ENCODE measurements at regions not wholly inside any gene's neighbourhood (a gene's known extent, or its start where the extent isn't known, plus 50 kb on each side); places are given as distances from the start of the nearest gene placed in this dataset.

DNA sequence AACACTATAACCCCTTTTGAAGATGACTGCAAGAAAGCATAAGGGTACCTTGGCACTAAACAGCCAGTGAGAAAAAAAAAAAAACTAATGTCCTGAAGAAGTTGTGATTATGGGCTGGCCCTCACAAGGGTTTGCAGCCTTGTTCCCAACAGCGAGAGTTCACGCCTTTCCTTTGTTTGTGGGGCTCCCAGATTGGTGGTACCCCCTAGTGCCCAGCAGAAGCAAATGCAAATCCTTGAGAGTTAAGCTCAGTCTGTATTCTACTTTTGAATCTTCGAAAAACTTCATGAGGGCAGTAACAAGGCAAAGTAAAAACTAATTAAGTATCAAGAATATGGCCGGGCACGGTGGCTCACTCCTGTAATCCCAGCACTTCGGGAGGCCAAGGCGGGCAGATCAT, 238.9 kb upstream of the LMO3 start:
- CTCF ChIA-PET (ENCODE audit: unreplicated experiment) = no interaction called here
- POLR2A ChIA-PET = no interaction called here
- Histone ChIP-seq H3K36me3 (ENCODE audit: insufficient read depth, low read length) (no peaks in the 10 kb centered on the region), H3K4me3 (ENCODE audit: low read depth, low read length, poor library complexity, severe bottlenecking) (no peak overlapping the region), H3K4me1 (ENCODE audit: insufficient read depth, low read length, poor library complexity, severe bottlenecking) (no peaks in the 10 kb centered on the region), H3K27ac (ENCODE audit: low read depth, low read length, poor library complexity, severe bottlenecking) (no peak overlapping the region), H3K4me2 (ENCODE audit: low read length) (no peak overlapping the region), H3K79me2 (ENCODE audit: insufficient read depth, low read depth, low read length) (no peaks in the 10 kb centered on the region), H4K20me1 (ENCODE audit: insufficient read depth, low read length) (no peaks in the 10 kb centered on the region), H2AFZ (ENCODE audit: low read length) (no peak overlapping the region), H3K9me2 (ENCODE audit: insufficient read depth, low read length) (no peaks in the 10 kb centered on the region), H3K9me3 (ENCODE audit: low read length) (0 out of 2 replicates have a peak, but pooled peaks cover 5% of the 10 kb centered on the region)
- no peak for DNase-seq (ENCODE audit: low spot score)
- no TSS peak for BruUV-seq (replicated peaks)
- intact Hi-C loops (cut with micrococcal nuclease; ENCODE audit: unreplicated experiment) = no loop called here
- no peak for TF ChIP-seq EZH2phosphoT487 (IDR thresholded peaks at IDR 0.05; ENCODE audit: borderline replicate concordance, low read depth, low read length)
- TF ChIP-seq, protein P1, sequence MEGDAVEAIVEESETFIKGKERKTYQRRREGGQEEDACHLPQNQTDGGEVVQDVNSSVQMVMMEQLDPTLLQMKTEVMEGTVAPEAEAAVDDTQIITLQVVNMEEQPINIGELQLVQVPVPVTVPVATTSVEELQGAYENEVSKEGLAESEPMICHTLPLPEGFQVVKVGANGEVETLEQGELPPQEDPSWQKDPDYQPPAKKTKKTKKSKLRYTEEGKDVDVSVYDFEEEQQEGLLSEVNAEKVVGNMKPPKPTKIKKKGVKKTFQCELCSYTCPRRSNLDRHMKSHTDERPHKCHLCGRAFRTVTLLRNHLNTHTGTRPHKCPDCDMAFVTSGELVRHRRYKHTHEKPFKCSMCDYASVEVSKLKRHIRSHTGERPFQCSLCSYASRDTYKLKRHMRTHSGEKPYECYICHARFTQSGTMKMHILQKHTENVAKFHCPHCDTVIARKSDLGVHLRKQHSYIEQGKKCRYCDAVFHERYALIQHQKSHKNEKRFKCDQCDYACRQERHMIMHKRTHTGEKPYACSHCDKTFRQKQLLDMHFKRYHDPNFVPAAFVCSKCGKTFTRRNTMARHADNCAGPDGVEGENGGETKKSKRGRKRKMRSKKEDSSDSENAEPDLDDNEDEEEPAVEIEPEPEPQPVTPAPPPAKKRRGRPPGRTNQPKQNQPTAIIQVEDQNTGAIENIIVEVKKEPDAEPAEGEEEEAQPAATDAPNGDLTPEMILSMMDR (conservative IDR thresholded peaks at IDR 0.05; ENCODE audit: low read length) = peak; percentile 45

DNA sequence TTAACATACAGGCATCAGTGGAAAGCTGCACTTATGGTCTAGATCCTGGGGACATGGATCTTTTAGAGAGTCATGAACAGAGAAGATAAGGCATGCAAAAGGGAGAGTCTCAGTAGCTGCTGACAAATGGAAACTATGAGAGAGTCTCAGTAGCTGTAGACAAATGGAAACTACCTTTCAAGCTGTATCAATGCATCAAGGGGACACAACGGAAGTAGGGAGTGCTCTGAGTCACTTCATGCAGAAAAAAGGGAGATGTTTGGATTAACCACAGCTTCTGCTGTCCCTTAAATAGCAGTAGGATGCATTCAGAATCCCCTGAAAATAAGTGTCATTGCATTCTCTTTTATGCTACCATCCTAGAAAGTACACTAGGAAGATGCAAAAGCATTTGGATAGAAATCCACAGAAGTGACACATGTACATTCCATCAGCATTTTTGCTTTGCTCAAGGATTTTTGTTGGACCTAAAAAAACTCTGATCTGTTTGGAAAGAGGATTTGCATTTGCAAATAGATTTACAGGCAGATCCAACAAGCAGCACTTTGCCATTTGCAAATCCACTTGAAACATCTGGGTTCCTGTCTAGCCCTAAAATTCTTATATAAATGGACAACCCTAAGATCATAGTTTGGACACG, 227.5 kb upstream of the LMO3 start:
- no peak for TF ChIP-seq EZH2phosphoT487 (IDR thresholded peaks at IDR 0.05; ENCODE audit: borderline replicate concordance, low read depth, low read length)
- TF ChIP-seq, protein P1 (conservative IDR thresholded peaks at IDR 0.05; ENCODE audit: low read length) = no peak
- H3K9me3 ChIP-seq (ENCODE audit: low read length) = no peaks in the 10 kb centered on the region
- CTCF ChIA-PET (ENCODE audit: unreplicated experiment) = no interaction called here

DNA sequence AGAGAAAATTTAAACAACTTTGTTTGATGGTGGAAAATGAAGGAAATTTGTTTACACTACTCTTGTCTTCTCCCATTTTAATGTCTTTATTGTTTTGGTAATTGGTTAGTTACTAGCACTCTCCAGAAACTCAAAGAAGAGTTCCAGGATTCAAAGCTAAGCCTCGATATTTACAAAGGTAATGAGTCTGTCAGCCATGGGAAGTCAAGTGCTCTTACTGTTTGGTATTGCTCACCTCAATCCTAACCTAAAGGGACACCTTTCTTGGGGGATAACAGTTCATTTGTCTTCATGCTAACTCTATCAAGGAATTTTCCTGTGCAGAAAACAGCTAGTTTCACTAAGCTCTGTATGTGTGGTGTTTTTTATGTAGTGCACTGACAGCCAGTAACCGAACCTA, 222.9 kb upstream of the LMO3 start:
- no peak overlapping the region for H2AFZ ChIP-seq (ENCODE audit: low read length)
- intact Hi-C loops (cut with micrococcal nuclease; ENCODE audit: unreplicated experiment) = no loop called here
- H3K4me3 ChIP-seq (ENCODE audit: low read depth, low read length, poor library complexity, severe bottlenecking) = no peak overlapping the region
- H3K79me2 ChIP-seq (ENCODE audit: insufficient read depth, low read depth, low read length) = no peaks in the 10 kb centered on the region
- no peaks in the 10 kb centered on the region for H3K4me1 ChIP-seq (ENCODE audit: insufficient read depth, low read length, poor library complexity, severe bottlenecking)
- no peak overlapping the region for H3K4me2 ChIP-seq (ENCODE audit: low read length)
- H3K9me3 ChIP-seq (ENCODE audit: low read length) = no peaks in the 10 kb centered on the region
- no peak overlapping the region for H3K27ac ChIP-seq (ENCODE audit: low read depth, low read length, poor library complexity, severe bottlenecking)
- ChIA-PET POLR2A (no interaction called here), CTCF (ENCODE audit: unreplicated experiment) (no interaction called here)
- BruUV-seq (replicated peaks) = no TSS peak
- H4K20me1 ChIP-seq (ENCODE audit: insufficient read depth, low read length) = no peaks in the 10 kb centered on the region
- no peaks in the 10 kb centered on the region for H3K36me3 ChIP-seq (ENCODE audit: insufficient read depth, low read length)
- DNase-seq (ENCODE audit: low spot score) = no peak
- TF ChIP-seq, protein P1 (conservative IDR thresholded peaks at IDR 0.05; ENCODE audit: low read length) = no peak
- no peak for TF ChIP-seq EZH2phosphoT487 (IDR thresholded peaks at IDR 0.05; ENCODE audit: borderline replicate concordance, low read depth, low read length)
- H3K9me2 ChIP-seq (ENCODE audit: insufficient read depth, low read length) = 0 out of 2 replicates have a peak, but pooled peaks cover 1% of the 10 kb centered on the region

More for the DNA sequence above, 227.5 kb upstream of the LMO3 start:
- Histone ChIP-seq H3K27ac (ENCODE audit: low read depth, low read length, poor library complexity, severe bottlenecking) (no peak overlapping the region), H3K9me2 (ENCODE audit: insufficient read depth, low read length) (peaks cover 7% of the 10 kb centered on the region; the same call in 1 of the 2 replicates), H3K4me3 (ENCODE audit: low read depth, low read length, poor library complexity, severe bottlenecking) (no peak overlapping the region), H4K20me1 (ENCODE audit: insufficient read depth, low read length) (no peaks in the 10 kb centered on the region), H3K79me2 (ENCODE audit: insufficient read depth, low read depth, low read length) (no peaks in the 10 kb centered on the region), H3K4me2 (ENCODE audit: low read length) (no peak overlapping the region), H3K36me3 (ENCODE audit: insufficient read depth, low read length) (no peaks in the 10 kb centered on the region), H2AFZ (ENCODE audit: low read length) (no peak overlapping the region), H3K4me1 (ENCODE audit: insufficient read depth, low read length, poor library complexity, severe bottlenecking) (no peaks in the 10 kb centered on the region)
- no peak for DNase-seq (ENCODE audit: low spot score)
- no TSS peak for BruUV-seq (replicated peaks)
- intact Hi-C loops (cut with micrococcal nuclease; ENCODE audit: unreplicated experiment) = no loop called here
- POLR2A ChIA-PET = interaction anchor here (0.6 kb wide), 1 partner anchor 960 kb away, joined by 8 read pairs; no protein-coding TSS in a partner anchor
